ENCODE measurements at regions not wholly inside any gene's neighbourhood (a gene's known extent, or its start where the extent isn't known, plus 50 kb on each side); places are given as distances from the start of the nearest gene placed in this dataset.

DNA sequence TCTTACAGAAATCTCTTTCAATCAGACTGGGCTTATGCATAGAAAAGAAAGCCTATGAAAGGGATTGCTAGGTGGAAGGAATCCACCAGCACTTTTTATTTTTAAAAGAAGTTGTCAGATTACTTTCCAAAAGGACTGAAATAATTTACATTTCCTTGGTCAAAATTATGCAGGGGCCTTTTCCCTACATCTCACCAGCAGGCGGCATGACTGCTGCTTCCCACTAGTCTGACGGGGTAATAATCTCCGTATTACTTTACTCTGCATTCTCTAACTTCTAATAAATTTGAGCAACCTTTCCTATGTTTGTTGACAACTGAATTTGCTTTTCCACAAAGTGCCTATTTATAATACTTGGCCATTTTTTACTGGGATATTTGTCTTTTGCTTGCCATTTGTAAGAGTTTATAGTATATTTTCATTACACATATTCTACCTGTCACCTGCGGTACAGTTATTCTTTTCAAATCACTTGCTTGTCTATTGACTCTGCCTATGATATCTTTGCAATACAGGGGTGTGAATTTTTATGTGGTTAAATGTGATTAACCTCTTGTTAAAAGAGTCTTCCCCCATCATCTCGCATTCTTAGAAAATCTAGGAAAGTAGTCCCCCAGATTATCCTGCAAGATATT lies 51.9 kb upstream of the USP47 start:
- DNase-seq (ENCODE audit: low read depth), result no peak

DNA sequence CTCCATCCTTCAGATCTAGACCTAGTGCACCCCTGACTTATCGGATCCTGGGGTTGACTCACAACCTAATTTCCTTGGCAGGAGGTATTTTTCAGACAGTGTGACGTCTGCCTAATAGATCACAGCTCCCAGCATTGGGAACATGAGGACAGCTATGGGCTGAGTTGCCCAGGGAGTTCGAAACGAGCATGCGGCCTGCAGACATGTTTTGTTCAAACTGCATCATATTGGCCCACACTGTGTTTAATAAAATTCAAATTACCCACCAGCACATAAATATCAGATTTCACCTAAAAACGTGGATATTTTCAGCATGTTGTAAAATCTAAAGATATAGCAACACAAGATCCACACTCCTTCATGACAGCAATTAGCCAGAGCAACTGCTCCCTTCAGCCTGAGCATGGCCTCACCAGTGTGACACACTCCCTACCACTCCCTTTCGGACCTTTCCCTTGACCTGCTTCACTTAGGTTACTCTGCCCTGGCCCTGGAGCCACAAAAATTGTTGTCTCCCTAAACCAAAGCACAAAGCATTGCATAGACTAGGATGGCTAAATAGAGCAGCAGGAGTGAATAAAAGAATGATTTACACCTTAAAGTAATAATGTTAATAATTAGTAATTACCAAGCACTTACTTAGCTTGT lies 53.6 kb upstream of the USP47 start:
- no peak for DNase-seq (ENCODE audit: low read depth)

DNA sequence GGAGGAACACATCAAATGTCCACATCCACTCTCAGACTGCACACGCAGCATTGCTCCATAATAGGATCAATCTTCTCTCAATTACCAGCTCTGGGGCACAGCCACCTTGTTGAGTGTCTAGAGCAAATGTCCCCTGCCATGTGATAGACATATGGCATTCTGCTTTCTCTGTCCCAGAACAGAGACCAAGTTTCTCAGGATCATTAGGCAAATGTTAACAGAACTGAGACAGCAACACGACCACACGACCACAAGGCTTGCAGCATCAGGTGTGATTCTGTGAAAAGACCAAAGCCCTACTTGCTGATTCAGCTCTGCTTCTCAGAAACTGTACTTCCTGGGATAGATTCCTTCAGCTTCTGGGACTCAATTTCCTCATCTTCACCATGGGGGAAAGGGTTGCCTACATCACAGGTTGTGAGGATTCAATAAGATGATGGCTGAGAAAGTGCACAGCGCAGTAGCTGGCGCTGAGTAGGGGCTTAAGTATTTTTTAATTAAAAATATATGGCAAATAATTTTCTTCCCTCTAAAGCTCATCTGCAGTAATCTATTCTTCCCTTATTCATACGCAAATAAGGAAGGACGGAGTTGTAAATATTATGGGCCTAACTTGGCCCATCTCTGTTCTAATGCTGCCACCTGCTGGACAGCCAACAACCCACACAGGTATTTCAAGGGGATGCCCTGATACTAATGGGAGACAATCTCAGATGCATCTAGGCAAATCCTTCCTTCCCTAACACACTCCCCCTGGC lies 54.3 kb upstream of the USP47 start:
- peak; percentile 16 for DNase-seq (ENCODE audit: low read depth)

DNA sequence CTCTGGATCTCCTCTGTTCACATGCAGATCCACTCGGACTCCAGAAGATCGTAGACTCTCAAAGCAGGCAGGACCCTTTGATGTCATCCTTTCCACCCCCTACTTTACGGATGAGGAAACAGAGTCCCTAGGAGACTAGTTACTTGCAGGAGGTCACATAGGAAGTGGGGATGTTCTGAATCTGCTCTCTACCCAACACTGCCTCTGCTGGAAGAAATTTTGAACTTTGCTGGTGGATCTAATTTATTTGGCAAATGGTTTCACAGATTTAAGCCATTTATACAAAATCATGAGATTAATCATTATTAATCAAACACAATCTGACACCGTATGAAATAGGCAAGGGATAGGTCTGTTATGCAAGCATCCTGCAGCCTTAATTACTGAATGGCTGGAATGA lies 55.0 kb upstream of the USP47 start:
- no peak for DNase-seq (ENCODE audit: low read depth)

DNA sequence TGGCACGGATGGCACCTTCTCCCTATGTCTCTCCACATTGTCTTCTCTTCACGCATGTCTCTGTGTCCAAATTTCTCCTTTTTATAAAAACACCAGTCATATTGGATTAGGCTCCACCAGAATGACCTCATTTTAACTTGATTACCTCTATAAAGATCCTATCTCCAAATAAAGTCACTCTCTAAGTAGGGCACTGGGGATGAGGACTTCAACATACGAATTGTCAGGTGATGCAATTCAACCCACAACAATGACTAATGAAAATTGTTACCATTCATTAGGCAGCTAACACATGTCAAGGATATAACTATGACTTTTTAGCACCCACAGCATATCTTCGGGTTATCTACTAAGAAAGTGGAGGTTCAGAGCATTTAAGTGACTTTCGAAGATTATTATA lies 55.5 kb upstream of the USP47 start:
- DNase-seq (ENCODE audit: low read depth), result no peak

DNA sequence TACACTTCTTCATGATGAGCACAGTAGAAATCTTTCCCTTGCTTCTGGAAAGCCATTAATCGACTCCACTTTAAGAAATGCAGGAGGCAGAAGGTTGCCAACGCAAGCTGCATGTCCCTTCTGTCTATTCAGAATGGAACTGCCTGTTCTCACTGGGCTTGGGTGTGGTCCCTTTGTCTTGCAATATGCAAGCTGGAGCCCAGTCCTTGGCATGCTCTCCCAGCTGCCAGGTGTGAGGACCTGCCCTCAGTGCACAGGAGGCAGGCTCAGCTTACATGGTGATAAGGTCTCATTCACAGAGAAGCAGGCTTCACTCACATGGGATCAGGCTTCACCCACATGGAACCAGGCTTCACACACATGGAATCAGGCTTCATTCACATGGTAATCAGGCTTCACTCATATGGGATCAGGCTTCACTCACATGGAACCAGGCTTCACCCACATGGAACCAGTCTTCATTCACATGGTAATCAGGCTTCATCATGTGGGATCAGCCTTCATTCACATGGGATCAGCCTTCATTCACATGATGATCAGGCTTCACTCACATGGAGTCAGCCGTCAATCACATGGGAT lies 59.2 kb upstream of the USP47 start:
- DNase-seq (ENCODE audit: low read depth), result no peak

DNA sequence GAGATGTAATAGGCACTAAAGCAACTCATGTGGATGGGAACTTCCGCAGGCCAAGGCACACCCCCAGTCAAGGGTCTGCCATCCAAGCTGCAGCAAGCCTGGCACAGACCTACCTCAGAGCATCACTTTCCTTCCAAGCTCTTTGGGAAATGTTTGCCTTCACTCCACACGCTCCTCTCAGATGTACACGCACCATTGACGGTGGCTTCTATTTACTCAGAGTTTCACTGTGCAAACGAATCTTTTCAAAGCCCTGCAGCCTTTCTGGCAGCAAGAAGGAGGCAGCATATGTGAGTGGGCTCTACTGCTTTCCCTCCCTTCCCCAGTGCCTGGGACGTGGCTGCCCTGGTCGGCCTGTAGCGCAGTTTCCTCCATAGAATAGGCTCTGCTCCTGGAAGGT lies 60.9 kb upstream of the USP47 start:
- DNase-seq (ENCODE audit: low read depth), result no peak

DNA sequence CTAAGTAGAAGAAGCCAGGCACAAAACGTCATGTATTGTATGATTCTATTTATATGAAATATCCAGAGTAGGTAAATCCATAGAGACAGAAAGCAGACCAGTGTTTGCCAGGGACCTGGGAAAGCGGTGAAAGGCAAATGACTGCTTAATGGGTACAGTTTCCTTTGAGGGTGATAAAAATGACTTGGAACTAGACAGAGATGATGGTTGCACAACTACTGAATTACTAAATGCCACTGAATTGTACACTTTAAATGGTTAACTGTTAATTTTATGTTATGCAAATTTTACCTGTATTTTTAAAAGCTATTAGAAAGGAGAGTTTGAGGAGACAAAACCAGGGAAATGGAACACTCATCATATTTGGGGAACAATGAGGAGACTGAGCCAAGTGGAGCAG lies 61.8 kb upstream of the USP47 start:
- no peak for DNase-seq (ENCODE audit: low read depth)

DNA sequence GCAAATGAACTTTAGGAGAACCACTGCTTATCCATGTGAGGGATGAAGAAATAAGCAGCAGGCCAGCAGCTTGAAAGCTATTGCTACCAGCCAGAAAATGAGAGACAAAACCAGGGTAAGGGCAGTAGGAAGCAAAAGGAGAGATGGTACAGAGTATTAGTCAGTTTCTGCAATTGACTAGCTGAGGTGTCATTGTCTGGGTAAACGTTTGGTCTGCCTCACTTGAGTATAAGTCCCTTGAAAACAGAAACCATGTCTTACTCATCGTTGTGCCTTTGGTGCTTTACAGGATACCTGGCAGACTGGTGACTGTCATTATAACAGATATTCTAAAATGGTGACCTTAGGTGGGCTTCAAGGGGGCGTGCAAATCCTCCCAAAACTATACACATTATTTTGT lies 63.9 kb upstream of the USP47 start:
- DNase-seq (ENCODE audit: low read depth), result no peak

DNA sequence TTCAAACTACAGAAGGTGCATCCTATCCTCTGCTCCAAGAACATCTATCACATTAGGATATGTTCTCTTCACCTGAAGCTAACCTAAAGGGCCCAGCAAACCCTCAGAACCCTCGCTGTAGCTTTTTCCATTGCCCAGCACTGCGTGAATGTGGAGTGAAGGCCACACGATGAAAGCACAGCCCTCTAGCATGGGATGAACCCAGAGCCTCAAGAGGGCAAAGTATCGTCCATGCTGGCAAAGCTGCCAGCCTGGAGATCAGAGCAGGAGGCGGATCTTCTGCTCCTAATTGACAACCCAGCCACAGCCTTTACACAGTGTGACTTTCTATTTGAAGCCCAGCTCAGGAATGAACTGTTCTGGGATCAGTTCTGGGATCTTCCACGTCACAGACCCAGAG lies 65.1 kb upstream of the USP47 start:
- DNase-seq (ENCODE audit: low read depth), result no peak

DNA sequence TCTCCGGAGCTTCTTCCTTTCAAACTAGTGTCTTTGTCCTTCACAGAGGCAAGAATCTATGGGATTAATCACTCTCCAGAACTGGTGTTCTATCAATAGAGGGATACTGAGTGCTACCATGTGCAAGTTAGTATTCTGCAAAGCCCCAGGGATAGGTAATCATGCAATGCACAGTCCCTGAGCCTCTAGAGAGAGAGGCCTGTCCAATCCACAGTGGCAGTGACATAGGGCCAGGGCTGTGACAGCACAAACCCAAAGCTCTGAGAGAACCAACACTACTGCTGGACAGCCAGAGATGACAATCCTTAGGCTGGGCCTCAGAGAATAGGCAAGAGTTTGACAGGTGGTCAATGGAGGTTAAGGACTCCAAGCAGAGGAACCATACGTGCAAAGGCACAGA lies 66.8 kb upstream of the USP47 start:
- no peak for DNase-seq (ENCODE audit: low read depth)

DNA sequence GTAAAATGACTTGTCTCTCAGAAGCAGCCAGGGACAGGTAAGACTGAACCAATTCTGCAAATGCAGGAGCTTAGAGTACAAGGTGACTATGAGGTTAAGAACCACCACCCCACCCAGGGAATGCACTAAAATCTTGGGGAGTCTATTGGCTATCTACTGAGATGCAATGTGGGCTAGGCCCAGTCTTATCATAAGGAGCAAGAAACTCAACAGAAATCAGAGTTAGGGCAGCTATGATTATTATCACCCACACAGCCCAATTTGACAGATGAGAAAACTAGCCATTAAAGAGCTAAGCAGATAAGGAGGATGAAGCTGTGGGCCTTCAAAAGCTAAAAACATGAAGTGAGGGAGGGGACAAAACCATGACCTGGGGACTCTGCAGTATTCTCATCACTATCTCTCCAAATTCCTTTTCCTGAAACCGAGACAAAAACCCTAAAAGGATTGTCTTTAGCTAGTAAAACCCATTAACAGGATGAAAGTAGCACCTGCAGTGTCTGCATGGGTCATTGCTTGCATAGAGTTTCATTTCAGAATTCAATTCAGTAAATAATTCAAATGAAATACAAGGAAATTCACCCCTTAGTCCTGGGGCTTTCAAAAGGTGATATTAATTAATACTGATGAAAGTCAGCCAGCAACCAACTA lies 68.8 kb upstream of the USP47 start:
- no peak for DNase-seq (ENCODE audit: low read depth)

DNA sequence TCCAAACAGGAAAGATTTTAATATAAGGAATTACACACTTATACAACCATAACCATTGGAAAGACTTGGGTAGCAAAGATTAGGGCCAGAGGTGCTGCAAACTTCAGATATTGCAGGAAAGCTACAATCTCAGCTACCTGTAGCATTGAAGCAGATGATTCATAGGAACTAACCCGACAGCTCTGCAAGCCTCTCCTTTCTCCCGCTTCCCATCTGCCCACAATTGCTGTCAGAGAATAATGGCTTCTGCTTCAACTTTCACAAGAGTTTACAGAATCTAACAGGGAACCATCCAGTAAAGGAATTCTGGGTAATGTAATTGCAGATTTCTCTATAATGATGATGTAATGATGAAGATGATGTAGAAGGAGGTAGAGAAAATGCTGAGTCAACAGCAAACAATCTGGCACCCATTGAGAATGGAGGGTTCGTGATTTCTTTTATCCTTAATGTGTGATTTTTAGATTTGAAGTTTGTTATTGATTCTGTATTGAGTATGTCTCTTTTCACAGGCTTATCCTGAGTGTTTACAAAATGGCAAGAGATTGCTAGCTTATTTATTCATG lies 70.8 kb upstream of the USP47 start:
- no peak for DNase-seq (ENCODE audit: low read depth)

DNA sequence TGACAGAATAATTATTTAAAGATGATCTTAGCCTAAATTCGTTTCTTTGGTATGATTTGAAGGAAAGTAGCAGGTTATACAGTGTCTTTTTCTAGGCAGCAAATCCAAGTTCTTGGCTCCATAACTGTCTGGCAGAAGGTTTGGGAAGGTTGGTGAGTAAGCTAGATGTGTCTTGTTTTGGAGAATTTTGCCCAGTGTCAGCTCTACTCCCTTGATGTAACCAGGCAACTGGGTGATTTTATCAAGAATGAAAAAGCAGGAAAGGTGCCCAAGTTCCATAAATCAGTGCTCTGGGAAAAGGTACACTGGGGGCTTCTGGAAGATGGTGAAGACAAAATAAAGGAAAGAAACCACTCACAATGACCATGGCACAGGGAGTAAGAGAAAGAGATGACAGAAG lies 71.5 kb upstream of the USP47 start:
- no peak for DNase-seq (ENCODE audit: low read depth)

DNA sequence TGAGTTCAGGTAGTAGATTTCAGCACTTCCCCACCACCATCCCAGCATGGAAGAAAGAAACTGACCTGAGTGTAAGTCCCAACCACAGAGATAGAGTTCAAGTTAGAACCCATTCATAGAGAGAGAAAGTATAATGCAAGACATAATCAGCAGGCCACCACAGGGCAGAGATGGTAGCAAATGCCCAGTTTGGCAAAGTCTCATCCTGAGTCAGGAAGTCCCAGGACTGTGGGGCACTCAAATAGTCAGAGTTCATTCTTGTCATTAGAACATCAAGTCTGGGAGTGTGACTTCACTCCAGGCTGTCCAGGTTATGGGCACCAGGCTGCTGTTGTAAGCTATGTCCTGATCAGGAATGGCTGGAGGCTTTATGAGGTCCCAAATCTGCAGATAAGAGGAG lies 72.0 kb upstream of the USP47 start:
- no peak for DNase-seq (ENCODE audit: low read depth)

DNA sequence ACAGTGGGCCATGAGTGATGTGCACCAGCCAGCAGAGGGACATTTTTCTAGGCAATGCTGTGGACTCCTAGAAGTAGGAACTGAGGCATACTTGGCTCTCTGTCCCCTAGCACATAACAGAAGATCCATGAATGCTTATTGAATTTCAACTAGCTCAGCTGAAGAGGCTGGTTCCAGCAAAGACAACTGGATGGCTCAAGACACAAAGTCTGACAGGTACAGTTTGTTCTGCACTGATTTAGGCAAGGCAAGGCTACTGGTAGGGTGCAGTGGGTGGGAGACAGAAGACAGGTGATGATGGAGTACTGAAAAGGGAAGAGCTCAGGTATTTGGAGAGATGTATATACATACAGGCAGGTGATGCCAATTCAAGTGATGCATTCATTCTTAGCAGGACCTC lies 72.4 kb upstream of the USP47 start:
- no peak for DNase-seq (ENCODE audit: low read depth)

DNA sequence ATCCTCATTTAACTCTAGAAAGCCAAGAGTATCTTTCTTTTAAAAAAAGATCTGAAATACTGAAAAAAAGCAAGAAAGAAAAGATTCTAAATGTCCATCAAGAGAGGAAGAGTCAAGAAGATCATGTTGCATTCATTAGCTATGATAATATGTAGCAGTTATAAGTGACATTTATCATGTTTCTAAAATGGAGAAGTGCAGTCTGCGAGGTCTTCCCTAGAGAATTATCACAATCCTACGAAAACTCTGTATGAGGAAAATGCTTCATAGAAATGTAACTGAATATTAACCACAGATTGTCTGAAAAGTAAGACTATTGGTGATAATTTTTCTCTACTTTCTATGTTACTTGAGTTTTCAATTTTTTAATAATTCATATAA lies 77.4 kb upstream of the USP47 start:
- no peak for DNase-seq (ENCODE audit: low read depth)

DNA sequence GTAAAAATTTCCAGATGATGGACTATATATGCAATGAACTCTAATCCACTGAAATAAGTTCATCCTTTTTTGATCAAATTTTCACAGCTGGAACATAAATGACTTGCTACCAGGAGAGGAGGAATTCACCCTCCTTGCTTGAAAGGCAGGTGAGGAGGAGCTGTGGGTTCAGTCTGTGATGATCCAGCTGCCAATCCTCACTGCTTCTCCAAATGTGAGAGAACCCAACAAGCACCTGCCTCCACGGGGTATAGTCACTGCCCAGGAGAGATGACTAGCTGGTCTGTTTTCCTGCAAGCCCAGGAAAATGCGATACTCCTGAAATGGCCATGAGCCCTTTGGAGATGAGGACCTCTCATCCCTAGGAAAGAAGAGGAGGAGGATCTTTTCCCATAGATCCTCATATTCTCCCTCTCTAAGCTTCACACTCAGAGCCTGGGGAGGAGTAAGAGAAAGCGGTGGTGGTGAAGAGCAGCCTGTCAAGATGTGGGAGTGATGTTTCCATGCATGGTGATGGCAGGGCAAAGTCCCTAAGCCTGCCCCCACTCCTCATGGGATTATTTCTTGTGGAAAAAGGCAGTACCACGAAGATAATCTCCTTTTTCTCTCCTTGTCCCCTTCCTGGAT lies 77.9 kb upstream of the USP47 start:
- no peak for DNase-seq (ENCODE audit: low read depth)

DNA sequence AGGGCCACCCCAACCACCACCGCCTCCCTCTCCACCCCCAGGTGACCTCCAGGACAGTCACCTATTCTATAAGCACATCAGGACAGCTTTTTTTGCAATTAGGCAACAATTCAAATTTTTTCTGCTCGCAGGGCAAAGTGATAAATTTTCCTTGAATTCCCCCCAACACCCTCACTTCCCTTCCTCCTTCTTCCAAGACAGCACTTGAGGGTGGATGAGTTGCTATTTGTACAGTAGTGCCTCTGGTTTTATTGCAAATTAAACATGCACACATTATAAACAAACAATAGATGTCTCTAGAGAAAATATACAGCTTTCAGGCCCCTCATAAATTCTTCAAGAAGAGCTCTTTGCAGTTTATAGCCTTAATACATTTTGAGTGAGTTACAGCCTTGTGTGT lies 80.9 kb upstream of the USP47 start:
- DNase-seq (ENCODE audit: low read depth), result no peak

DNA sequence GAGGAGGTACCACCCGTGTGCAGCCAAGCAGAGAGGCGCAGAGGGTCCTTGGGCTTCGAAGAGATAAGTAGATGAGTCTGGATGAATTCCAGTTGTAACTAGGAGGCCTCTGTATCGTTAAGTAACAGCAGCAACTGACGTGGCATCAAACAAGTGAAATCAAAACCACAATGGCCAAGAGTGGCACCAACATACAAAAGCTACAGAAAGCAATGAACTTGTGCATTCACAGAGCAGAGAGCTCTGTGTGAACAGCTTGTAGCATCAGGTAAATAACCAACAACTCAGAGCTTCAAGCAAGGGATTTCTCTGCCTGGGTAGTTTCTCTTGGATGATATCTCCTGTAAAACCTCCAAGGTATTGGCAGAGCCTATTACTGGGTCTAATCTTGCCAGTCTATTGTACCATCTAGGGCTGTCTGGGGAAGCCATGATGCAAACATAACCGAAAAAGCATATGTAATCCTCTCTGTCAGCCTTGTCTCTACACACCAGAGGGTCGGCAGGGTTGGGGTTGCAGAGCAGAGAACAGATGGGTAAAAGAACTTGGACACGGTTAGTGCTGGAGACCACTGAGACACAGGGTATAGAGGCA lies 83.1 kb upstream of the USP47 start:
- no peak for DNase-seq (ENCODE audit: low read depth)

DNA sequence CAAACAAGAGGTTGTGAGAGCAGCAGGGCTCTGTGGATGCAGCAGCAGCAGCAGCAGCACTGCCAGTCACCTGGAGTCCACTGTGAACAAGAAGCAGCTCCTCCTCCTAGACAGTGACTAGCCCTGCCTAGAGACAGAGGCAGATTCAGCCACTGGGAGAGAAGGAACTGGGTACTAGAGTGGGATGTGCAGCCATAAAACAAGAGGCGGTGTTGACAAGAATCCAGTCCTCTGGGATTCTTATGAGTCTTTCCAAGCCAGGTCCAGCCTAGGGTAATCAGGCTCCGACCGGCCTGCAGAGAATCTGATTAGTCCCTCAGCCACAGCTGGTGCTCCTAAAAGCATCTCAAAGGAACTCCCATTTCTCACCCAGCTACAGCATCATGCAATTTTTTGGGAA lies 83.9 kb upstream of the USP47 start:
- DNase-seq (ENCODE audit: low read depth), result no peak

DNA sequence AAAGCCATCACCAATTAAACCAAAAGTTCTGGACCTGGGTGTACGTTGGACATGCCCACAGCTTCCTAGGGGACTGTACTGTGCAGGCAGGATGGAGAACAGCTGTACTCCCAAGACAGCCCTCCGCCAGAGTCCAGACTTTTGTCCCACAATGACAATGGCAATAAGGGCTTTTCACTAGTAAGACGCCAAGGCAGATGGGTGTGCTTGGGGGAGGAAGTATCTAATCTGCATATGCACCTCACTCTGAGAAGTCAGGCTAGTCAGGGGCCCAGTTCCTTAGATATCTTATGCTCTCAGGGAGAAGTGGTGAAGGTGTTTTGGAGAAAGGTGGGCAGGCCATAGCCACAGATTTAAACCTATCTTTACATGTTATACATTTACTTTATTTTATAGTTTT lies 85.1 kb upstream of the USP47 start:
- no peak for DNase-seq (ENCODE audit: low read depth)

Measured in stimulated activated CD8-positive, alpha-beta memory T cell treated with anti-CD3 and anti-CD28 coated beads, Interleukin-15, amount 100 ng/mL, for 24 hours (primary cell).